ENCODE measurements at regions not wholly inside any gene's neighbourhood (a gene's known extent, or its start where the extent isn't known, plus 50 kb on each side); places are given as distances from the start of the nearest gene placed in this dataset.
A peak's percentile ranks its signal among the peaks of the same experiment; 100 is the strongest.

DNA sequence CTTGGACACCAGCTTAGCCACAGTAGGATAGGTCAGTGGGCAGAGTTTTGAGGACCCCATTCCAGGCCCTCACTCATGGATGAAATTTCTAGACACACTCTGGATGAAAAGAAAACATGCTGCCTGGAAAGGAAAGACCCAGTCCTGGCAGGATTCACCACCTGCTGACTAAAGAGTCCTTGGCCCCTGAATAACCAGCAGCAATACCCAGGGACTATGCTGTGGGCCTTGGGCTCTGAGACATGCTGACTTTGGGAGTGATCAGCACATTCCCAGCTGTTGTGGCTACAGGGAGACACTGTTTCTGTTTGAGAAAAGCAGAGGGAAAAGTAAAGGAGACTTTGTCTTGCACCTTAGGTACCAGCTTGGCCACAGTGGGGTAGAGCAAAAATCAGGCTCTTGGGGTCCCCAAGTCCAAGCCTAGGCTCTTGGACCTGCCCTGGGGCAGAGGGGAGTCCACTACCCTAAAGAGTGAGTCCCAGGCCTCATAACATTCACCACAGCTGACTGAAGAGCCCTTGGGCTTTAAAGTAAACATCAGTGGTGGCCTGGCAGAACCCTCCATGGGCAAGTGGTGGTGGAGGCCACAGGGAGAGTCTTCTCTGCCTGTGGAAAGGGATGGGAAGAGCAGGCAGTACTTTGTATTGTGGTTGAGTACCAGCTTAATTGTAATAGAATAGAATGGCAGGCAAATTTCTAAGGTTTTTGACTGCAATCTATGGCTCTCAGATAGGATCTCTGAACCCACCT, 516.8 kb downstream of the BCKDHB start:
- no peak for DNase-seq (ENCODE audit: low spot score)
- TF ChIP-seq, protein P1, sequence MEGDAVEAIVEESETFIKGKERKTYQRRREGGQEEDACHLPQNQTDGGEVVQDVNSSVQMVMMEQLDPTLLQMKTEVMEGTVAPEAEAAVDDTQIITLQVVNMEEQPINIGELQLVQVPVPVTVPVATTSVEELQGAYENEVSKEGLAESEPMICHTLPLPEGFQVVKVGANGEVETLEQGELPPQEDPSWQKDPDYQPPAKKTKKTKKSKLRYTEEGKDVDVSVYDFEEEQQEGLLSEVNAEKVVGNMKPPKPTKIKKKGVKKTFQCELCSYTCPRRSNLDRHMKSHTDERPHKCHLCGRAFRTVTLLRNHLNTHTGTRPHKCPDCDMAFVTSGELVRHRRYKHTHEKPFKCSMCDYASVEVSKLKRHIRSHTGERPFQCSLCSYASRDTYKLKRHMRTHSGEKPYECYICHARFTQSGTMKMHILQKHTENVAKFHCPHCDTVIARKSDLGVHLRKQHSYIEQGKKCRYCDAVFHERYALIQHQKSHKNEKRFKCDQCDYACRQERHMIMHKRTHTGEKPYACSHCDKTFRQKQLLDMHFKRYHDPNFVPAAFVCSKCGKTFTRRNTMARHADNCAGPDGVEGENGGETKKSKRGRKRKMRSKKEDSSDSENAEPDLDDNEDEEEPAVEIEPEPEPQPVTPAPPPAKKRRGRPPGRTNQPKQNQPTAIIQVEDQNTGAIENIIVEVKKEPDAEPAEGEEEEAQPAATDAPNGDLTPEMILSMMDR (IDR thresholded peaks at IDR 0.05), result no peak
- no peak for ATAC-seq (ENCODE audit: low FRiP score)

DNA sequence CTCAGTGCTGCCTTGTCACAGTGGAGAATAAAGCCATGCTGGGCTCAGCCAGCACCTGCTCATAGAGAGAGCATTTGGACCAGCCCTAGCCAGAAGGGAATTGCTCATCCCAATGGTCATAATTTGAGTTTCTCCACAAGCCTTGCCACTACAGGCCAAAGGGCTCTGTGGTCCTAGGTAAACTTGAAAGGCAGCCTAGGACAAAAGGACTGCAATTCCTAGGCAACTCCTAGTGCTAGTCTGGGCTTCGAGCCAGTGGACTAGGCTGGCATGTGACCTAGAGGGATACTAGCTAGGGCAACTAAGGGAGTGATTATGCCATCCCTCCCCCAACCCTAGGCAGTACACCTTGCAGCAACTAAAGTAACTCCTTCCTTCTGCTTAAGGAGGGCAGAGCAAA, 516.2 kb downstream of the BCKDHB start:
- TF ChIP-seq, protein P1 (IDR thresholded peaks at IDR 0.05), result no peak
- DNase-seq (ENCODE audit: low spot score), result no peak
- no peak for ATAC-seq (ENCODE audit: low FRiP score)

GRCh38 chr6:80618953-80619352, 512.5 kb downstream of the BCKDHB start:
- ATAC-seq (ENCODE audit: low FRiP score) (no peak), DNase-seq (ENCODE audit: low spot score) (no peak)
- TF ChIP-seq, protein P1 (IDR thresholded peaks at IDR 0.05), result no peak

DNA sequence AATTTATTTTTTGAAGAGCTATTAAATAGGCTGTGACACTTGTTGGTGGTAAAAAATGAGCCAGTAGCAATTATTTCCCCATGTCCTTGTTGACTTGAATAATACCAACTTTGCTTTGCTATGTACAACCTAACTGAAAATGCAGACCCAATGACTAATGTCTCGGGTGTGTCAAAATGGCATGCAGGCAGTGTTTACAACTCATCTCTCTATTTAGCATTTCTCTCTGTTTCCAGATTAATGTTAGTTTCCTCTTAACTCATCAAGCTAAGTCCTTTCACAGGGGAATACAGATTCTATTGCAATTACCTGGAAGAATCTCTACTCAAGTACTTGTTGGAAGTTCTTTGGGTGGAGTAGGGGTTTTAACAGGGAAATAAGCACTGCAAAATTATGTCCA, 504.4 kb downstream of the BCKDHB start:
- TF ChIP-seq, protein P1 (IDR thresholded peaks at IDR 0.05), result no peak
- DNase-seq (ENCODE audit: low spot score) (no peak), ATAC-seq (ENCODE audit: low FRiP score) (no peak)

GRCh38 chr6:80608881-80609280, 502.4 kb downstream of the BCKDHB start:
- TF ChIP-seq, protein P1 (IDR thresholded peaks at IDR 0.05), result no peak
- no peak for ATAC-seq (ENCODE audit: low FRiP score)
- DNase-seq (ENCODE audit: low spot score), result no peak

- TF ChIP-seq, protein P1 (IDR thresholded peaks at IDR 0.05), result no peak
- no peak for DNase-seq (ENCODE audit: low spot score)
- peak; percentile 83 for ATAC-seq (ENCODE audit: low FRiP score)
Measured at GRCh38 chr6:80607811-80608391, 501.4 kb downstream of the BCKDHB start.
